Ishikawa (cell line): ENCODE measurements at regions not wholly inside any gene's neighbourhood (a gene's known extent, or its start where the extent isn't known, plus 50 kb on each side); places are given as distances from the start of the nearest gene placed in this dataset.

Experiments used
- CEBPB ChIP-seq: IDR thresholded peaks from 2 replicates; pipeline ENCODE4 v1.6.1; 2012
- CREB1 ChIP-seq: IDR thresholded peaks from 2 replicates; pipeline ENCODE4 v1.6.1; 2012; ENCODE audit warnings: low read depth
- EGR1 ChIP-seq: IDR thresholded peaks from 2 replicates; pipeline ENCODE4 v1.6.1; 2012
- EP300 ChIP-seq: IDR thresholded peaks from 2 replicates; pipeline ENCODE4 v1.6.1; 2012; ENCODE audit warnings: borderline replicate concordance
- FOXM1 ChIP-seq: IDR thresholded peaks from 2 replicates; pipeline ENCODE4 v1.6.1; 2012; ENCODE audit warnings: low read depth, borderline replicate concordance
- NFIC ChIP-seq: IDR thresholded peaks from 2 replicates; pipeline ENCODE4 v1.6.1; 2012
- RAD21 ChIP-seq: IDR thresholded peaks from 2 replicates; pipeline ENCODE4 v1.6.1; 2012; ENCODE audit warnings: low read depth
- TAF1 ChIP-seq: IDR thresholded peaks from 2 replicates; pipeline ENCODE4 v1.6.1; 2012; ENCODE audit warnings: low read depth, mild to moderate bottlenecking
- TCF12 ChIP-seq: IDR thresholded peaks from 2 replicates; pipeline ENCODE4 v1.6.1; 2012; ENCODE audit warnings: low read depth
- TEAD4 ChIP-seq: IDR thresholded peaks from 2 replicates; pipeline ENCODE4 v1.6.1; 2012
- YY1 ChIP-seq: IDR thresholded peaks from 2 replicates; pipeline ENCODE4 v1.6.1; 2012; ENCODE audit warnings: low read depth
- ZBTB7A ChIP-seq: IDR thresholded peaks from 2 replicates; pipeline ENCODE4 v1.6.1; 2012; ENCODE audit warnings: low read depth
- TF ChIP-seq, protein P1 (sequence below): IDR thresholded peaks from 2 replicates; pipeline ENCODE4 v1.6.1; 2012
- TF ChIP-seq, protein P2 (sequence below): IDR thresholded peaks from 2 replicates; pipeline ENCODE4 v1.6.1; 2012; ENCODE audit warnings: low read depth, mild to moderate bottlenecking
- TF ChIP-seq, protein P3 (sequence below): IDR thresholded peaks from 2 replicates; pipeline ENCODE4 v1.6.1; 2012

DNA sequence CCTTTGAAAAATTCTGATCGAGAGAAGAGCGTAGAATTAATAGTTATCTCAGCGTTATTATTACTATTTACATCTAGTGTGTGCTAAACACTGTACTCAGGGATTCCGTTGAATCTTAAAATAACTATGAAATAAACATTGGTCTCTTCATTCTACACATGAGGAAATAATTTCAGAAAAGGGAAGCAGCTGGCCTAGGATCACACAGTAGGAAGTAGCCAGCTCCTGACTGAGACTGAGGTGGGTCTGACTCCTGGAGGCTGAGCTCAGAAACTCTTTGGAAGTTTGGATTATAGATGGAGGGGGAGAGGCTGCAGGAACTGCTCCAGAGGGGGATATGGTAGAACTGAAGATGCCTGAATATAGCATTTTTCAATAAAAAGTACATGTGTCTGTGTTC is 183.9 kb upstream of the WDR11 start:
- TF ChIP-seq, protein P1, sequence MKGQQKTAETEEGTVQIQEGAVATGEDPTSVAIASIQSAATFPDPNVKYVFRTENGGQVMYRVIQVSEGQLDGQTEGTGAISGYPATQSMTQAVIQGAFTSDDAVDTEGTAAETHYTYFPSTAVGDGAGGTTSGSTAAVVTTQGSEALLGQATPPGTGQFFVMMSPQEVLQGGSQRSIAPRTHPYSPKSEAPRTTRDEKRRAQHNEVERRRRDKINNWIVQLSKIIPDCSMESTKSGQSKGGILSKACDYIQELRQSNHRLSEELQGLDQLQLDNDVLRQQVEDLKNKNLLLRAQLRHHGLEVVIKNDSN: no peak
- TF ChIP-seq YY1: no peak
- no peak for TF ChIP-seq RAD21
- no peak for TF ChIP-seq NFIC

DNA sequence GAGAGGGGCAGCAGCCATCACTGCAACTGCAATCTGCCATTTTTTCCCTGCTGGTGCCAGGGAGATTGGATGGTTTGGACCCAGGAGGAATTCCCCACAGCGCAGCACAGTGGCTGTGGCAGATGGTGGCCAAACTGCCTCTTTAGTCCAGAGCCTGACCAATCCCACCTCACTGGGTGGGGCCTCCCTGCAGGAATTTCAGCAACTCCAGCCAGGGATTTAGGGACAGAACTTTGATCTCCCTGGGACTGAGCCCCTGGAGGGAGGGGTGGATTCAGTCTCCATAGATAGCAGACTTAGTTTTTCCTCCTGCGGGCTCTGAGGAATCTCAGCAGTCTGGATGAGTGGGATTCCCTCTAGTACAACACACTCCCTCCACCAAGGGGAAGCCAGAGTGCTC is 179.7 kb upstream of the WDR11 start:
- TF ChIP-seq TCF12 (no peak), NFIC (no peak), TEAD4 (no peak), TAF1 (no peak), YY1 (no peak), ZBTB7A (no peak), CREB1 (no peak), RAD21 (no peak), EGR1 (no peak), CEBPB (no peak), FOXM1 (no peak), EP300 (no peak)
- TF ChIP-seq, protein P2, sequence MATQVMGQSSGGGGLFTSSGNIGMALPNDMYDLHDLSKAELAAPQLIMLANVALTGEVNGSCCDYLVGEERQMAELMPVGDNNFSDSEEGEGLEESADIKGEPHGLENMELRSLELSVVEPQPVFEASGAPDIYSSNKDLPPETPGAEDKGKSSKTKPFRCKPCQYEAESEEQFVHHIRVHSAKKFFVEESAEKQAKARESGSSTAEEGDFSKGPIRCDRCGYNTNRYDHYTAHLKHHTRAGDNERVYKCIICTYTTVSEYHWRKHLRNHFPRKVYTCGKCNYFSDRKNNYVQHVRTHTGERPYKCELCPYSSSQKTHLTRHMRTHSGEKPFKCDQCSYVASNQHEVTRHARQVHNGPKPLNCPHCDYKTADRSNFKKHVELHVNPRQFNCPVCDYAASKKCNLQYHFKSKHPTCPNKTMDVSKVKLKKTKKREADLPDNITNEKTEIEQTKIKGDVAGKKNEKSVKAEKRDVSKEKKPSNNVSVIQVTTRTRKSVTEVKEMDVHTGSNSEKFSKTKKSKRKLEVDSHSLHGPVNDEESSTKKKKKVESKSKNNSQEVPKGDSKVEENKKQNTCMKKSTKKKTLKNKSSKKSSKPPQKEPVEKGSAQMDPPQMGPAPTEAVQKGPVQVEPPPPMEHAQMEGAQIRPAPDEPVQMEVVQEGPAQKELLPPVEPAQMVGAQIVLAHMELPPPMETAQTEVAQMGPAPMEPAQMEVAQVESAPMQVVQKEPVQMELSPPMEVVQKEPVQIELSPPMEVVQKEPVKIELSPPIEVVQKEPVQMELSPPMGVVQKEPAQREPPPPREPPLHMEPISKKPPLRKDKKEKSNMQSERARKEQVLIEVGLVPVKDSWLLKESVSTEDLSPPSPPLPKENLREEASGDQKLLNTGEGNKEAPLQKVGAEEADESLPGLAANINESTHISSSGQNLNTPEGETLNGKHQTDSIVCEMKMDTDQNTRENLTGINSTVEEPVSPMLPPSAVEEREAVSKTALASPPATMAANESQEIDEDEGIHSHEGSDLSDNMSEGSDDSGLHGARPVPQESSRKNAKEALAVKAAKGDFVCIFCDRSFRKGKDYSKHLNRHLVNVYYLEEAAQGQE: no peak
- TF ChIP-seq, protein P3, sequence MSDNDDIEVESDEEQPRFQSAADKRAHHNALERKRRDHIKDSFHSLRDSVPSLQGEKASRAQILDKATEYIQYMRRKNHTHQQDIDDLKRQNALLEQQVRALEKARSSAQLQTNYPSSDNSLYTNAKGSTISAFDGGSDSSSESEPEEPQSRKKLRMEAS: no peak
- TF ChIP-seq, protein P1: no peak

DNA sequence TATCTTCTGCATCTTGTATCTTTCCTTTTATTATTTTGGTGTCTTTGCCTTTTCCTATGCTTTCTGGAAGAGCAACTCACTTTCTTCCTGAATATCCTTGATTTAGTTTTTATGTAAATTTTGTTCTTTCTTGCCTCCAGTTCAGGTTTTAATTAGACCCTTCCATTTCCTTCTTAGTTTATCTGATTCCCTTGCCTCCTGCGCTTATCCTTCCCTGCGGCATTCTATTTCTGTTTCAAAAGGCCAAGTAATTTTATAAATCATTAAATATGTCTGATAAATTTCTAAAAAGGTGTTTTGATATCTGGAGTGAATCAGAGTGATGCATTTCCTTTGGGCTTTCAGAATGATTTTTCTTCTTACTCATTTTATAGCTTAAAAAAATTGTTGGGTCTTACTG is 167.7 kb upstream of the WDR11 start:
- TF ChIP-seq EGR1 (no peak), RAD21 (no peak), TAF1 (no peak), NFIC (no peak), FOXM1 (no peak), TCF12 (no peak), TEAD4 (no peak), YY1 (no peak), EP300 (no peak), CEBPB (no peak)
- TF ChIP-seq, protein P2: no peak
- TF ChIP-seq, protein P3: no peak
- TF ChIP-seq, protein P1: no peak

DNA sequence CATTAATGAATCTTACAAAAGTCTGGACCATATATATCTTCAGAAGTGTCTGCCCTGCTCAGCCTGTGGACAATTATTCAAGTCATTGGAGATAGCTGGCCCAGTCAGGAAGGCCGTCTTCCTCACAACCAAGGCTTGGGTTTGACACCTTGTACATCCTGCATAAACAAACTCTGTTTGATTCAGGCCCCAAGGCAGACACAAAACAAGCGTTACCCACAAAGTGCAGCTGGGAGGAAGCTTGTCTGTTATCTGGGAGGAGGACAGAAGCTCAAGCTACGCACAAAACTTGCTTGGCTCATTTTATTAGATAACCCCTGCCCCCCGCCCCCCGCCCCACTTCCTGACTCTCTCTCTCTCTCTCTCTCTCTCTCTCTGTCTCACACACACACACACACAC is 166.9 kb upstream of the WDR11 start:
- TF ChIP-seq, protein P3: no peak
- TF ChIP-seq, protein P2: no peak
- TF ChIP-seq CREB1: no peak
- TF ChIP-seq TCF12: no peak
- TF ChIP-seq TAF1: no peak
- TF ChIP-seq, protein P1: no peak
- TF ChIP-seq FOXM1: no peak
- TF ChIP-seq EGR1: no peak
- no peak for TF ChIP-seq EP300
- TF ChIP-seq RAD21: no peak
- TF ChIP-seq NFIC: no peak
- TF ChIP-seq ZBTB7A: no peak
- no peak for TF ChIP-seq TEAD4
- TF ChIP-seq YY1: no peak
- no peak for TF ChIP-seq CEBPB
